ENCODE measurements at regions not wholly inside any gene's neighbourhood (a gene's known extent, or its start where the extent isn't known, plus 50 kb on each side); places are given as distances from the start of the nearest gene placed in this dataset.
"Not testable (repeated sequence)": the region's sequence is repeated elsewhere in the genome, so short reads cannot be mapped to it uniquely, and the experiment has no call there.

- no peak overlapping the region for H3K27ac Mint-ChIP-seq
- no peaks in the 10 kb centered on the region for H3K4me1 Mint-ChIP-seq
- no peak overlapping the region for H3K4me3 Mint-ChIP-seq
- H3K27me3 Mint-ChIP-seq = no peaks in the 10 kb centered on the region
- ATAC-seq = no peak
- H3K36me3 Mint-ChIP-seq = no peaks in the 10 kb centered on the region
- H3K9me3 Mint-ChIP-seq = no peaks in the 10 kb centered on the region
Observed at GRCh38 chr10:28906011-28906411, 228.7 kb downstream of the BAMBI start.

GRCh38 chr10:28906415-28906814 lies 229.1 kb downstream of the BAMBI start:
- H3K27ac Mint-ChIP-seq = no peak overlapping the region
- H3K9me3 Mint-ChIP-seq = no peaks in the 10 kb centered on the region

GRCh38 chr10:28906934-28907333 lies 229.6 kb downstream of the BAMBI start:
- no peaks in the 10 kb centered on the region for H3K9me3 Mint-ChIP-seq

More at GRCh38 chr10:28906415-28906814, 229.1 kb downstream of the BAMBI start:
- Mint-ChIP-seq H3K36me3 (no peaks in the 10 kb centered on the region), H3K27me3 (no peaks in the 10 kb centered on the region), H3K4me1 (no peaks in the 10 kb centered on the region), H3K4me3 (no peak overlapping the region)
- ATAC-seq = no peak

GRCh38 chr10:28909875-28910274 lies 232.6 kb downstream of the BAMBI start:
- Mint-ChIP-seq H3K27ac (no peak overlapping the region), H3K9me3 (no peaks in the 10 kb centered on the region), H3K4me3 (no peak overlapping the region), H3K4me1 (no peaks in the 10 kb centered on the region), H3K36me3 (no peaks in the 10 kb centered on the region), H3K27me3 (no peaks in the 10 kb centered on the region)
- ATAC-seq = no peak

More at GRCh38 chr10:28906934-28907333, 229.6 kb downstream of the BAMBI start:
- no peak for ATAC-seq
- H3K4me3 Mint-ChIP-seq = no peak overlapping the region
- H3K36me3 Mint-ChIP-seq = no peaks in the 10 kb centered on the region
- no peak overlapping the region for H3K27ac Mint-ChIP-seq
- H3K4me1 Mint-ChIP-seq = no peaks in the 10 kb centered on the region
- no peaks in the 10 kb centered on the region for H3K27me3 Mint-ChIP-seq

- Mint-ChIP-seq H3K9me3 (no peaks in the 10 kb centered on the region), H3K27me3 (no peaks in the 10 kb centered on the region), H3K27ac (no peak overlapping the region), H3K36me3 (no peaks in the 10 kb centered on the region), H3K4me3 (no peak overlapping the region), H3K4me1 (no peaks in the 10 kb centered on the region)
- ATAC-seq = no peak
Observed at GRCh38 chr10:28910956-28911355, 233.6 kb downstream of the BAMBI start.

- not testable (repeated sequence) for H3K9me3 Mint-ChIP-seq, H3K27me3 Mint-ChIP-seq, H3K4me1 Mint-ChIP-seq, H3K36me3 Mint-ChIP-seq, H3K4me3 Mint-ChIP-seq, H3K27ac Mint-ChIP-seq, ATAC-seq
Observed at GRCh38 chr10:28911511-28911910, 234.2 kb downstream of the BAMBI start.

GRCh38 chr10:28912017-28912783 lies 234.9 kb downstream of the BAMBI start:
- Mint-ChIP-seq H3K36me3 (no peaks in the 10 kb centered on the region), H3K4me3 (no peak overlapping the region), H3K9me3 (no peaks in the 10 kb centered on the region), H3K27me3 (no peaks in the 10 kb centered on the region), H3K4me1 (no peaks in the 10 kb centered on the region), H3K27ac (no peak overlapping the region)
- ATAC-seq = no peak

GRCh38 chr10:28913436-28914237 lies 236.3 kb downstream of the BAMBI start:
- H3K27ac Mint-ChIP-seq = no peak overlapping the region
- no peak overlapping the region for H3K4me3 Mint-ChIP-seq
- H3K27me3 Mint-ChIP-seq = no peaks in the 10 kb centered on the region
- H3K9me3 Mint-ChIP-seq = no peaks in the 10 kb centered on the region
- ATAC-seq = no peak
- no peaks in the 10 kb centered on the region for H3K4me1 Mint-ChIP-seq
- H3K36me3 Mint-ChIP-seq = no peaks in the 10 kb centered on the region

- no peak for ATAC-seq
- Mint-ChIP-seq H3K4me3 (no peak overlapping the region), H3K27ac (no peak overlapping the region), H3K27me3 (no peaks in the 10 kb centered on the region), H3K9me3 (no peaks in the 10 kb centered on the region), H3K36me3 (no peaks in the 10 kb centered on the region), H3K4me1 (no peaks in the 10 kb centered on the region)
Observed at GRCh38 chr10:28914701-28915100, 237.4 kb downstream of the BAMBI start.

- Mint-ChIP-seq H3K4me1 (no peaks in the 10 kb centered on the region), H3K4me3 (no peak overlapping the region), H3K9me3 (no peaks in the 10 kb centered on the region), H3K27ac (no peak overlapping the region), H3K36me3 (no peaks in the 10 kb centered on the region), H3K27me3 (no peaks in the 10 kb centered on the region)
- ATAC-seq = no peak
Observed at GRCh38 chr10:28915989-28916588, 238.8 kb downstream of the BAMBI start.

- Mint-ChIP-seq H3K4me1 (no peaks in the 10 kb centered on the region), H3K36me3 (no peaks in the 10 kb centered on the region), H3K9me3 (no peaks in the 10 kb centered on the region), H3K27me3 (peaks cover 3% of the 10 kb centered on the region), H3K27ac (no peak overlapping the region), H3K4me3 (no peak overlapping the region)
- ATAC-seq = no peak
Observed at GRCh38 chr10:28920091-28920490, 242.8 kb downstream of the BAMBI start.

- no peak for ATAC-seq
- Mint-ChIP-seq H3K27ac (no peak overlapping the region), H3K27me3 (peaks cover 9% of the 10 kb centered on the region), H3K4me1 (no peaks in the 10 kb centered on the region), H3K36me3 (no peaks in the 10 kb centered on the region), H3K9me3 (no peaks in the 10 kb centered on the region), H3K4me3 (no peak overlapping the region)
Observed at GRCh38 chr10:28922127-28922526, 244.8 kb downstream of the BAMBI start.

- Mint-ChIP-seq H3K27ac (no peak overlapping the region), H3K4me1 (no peaks in the 10 kb centered on the region), H3K27me3 (peaks cover 9% of the 10 kb centered on the region), H3K9me3 (peaks cover under 1% of the 10 kb centered on the region), H3K4me3 (no peak overlapping the region), H3K36me3 (no peaks in the 10 kb centered on the region)
- no peak for ATAC-seq
Observed at GRCh38 chr10:28922861-28923260, 245.5 kb downstream of the BAMBI start.

GRCh38 chr10:28924717-28925116 lies 247.4 kb downstream of the BAMBI start:
- H3K9me3 Mint-ChIP-seq = peaks cover 5% of the 10 kb centered on the region
- no peak overlapping the region for H3K27ac Mint-ChIP-seq
- peaks cover 9% of the 10 kb centered on the region for H3K27me3 Mint-ChIP-seq
- H3K36me3 Mint-ChIP-seq = no peaks in the 10 kb centered on the region
- ATAC-seq = no peak
- H3K4me3 Mint-ChIP-seq = no peak overlapping the region
- H3K4me1 Mint-ChIP-seq = no peaks in the 10 kb centered on the region

- no peak for ATAC-seq
- H3K4me1 Mint-ChIP-seq = no peaks in the 10 kb centered on the region
- H3K9me3 Mint-ChIP-seq = peaks cover 5% of the 10 kb centered on the region
- no peaks in the 10 kb centered on the region for H3K36me3 Mint-ChIP-seq
- no peak overlapping the region for H3K4me3 Mint-ChIP-seq
- H3K27ac Mint-ChIP-seq = no peak overlapping the region
- peaks cover 9% of the 10 kb centered on the region for H3K27me3 Mint-ChIP-seq
Observed at GRCh38 chr10:28925121-28925663, 247.9 kb downstream of the BAMBI start.
